ENCODE measurements at regions not wholly inside any gene's neighbourhood (a gene's known extent, or its start where the extent isn't known, plus 50 kb on each side); places are given as distances from the start of the nearest gene placed in this dataset.
A peak's percentile ranks its signal among the peaks of the same experiment; 100 is the strongest.

DNA sequence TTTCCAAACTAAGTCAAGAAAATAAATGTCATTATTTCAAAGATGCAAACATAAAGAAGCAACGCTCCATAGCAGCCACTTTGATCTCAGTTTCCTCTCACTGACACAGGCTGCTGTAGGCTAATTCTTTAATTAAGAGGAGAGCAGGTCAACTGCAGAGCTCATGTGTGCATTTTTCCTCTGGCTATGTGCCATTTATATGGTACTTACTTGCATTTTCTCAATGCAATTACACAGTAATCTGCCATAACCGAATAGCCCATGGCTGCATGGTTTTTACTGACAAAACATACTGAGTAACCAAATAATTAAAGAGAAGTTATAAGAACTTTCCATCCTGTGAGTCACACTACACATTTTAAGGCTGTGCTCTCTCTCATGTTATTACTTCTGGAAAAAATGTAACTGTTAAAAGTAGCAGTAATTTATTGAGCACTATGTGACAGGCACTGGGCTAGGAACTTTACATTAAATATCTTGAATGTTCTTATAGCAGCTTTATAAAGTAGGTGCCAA, 122.0 kb downstream of the ELAPOR2 start:
- Histone ChIP-seq H3K27ac (ENCODE audit: control insufficient read depth, insufficient read depth, low read length) (no peak overlapping the region), H3K9me1 (ENCODE audit: control insufficient read depth, extremely low read depth, insufficient read depth, low read length) (no peaks in the 10 kb centered on the region), H3K9me3 (ENCODE audit: control insufficient read depth, low read depth, low read length) (no peaks in the 10 kb centered on the region), H2AFZ (ENCODE audit: control insufficient read depth, low read length) (no peak overlapping the region), H4K20me1 (ENCODE audit: control insufficient read depth, extremely low read depth, insufficient read depth, low read length) (no peaks in the 10 kb centered on the region), H3K4me1 (ENCODE audit: control insufficient read depth, extremely low read depth, insufficient read depth, low read length) (peaks cover 2% of the 10 kb centered on the region), H3K4me3 (ENCODE audit: control insufficient read depth in 2 of 3, extremely low read depth in 1 of 3, insufficient read depth in 2 of 3, low read depth in 1 of 3, low read length in 3 of 3) (no peak overlapping the region), H3K36me3 (ENCODE audit: control insufficient read depth in 2 of 2, extremely low read depth in 1 of 2, insufficient read depth in 2 of 2, low read length in 2 of 2) (no peaks in the 10 kb centered on the region), H3K4me2 (ENCODE audit: control insufficient read depth, extremely low read depth, insufficient read depth, low read depth, low read length) (no peak overlapping the region), H3K9ac (ENCODE audit: control insufficient read depth, extremely low read depth, insufficient read depth, low read length) (no peak overlapping the region), H3K79me2 (ENCODE audit: control insufficient read depth, insufficient read depth, low read length) (no peaks in the 10 kb centered on the region), H3K27me3 (ENCODE audit: control insufficient read depth, extremely low read depth, insufficient read depth, low read length) (no peaks in the 10 kb centered on the region)
- FAIRE-seq = no peak
- no peak for DNase-seq (ENCODE audit: low read depth, low spot score)
- no peak for TF ChIP-seq EZH2 (IDR thresholded peaks at IDR 0.05; ENCODE audit: low read length)
- TF ChIP-seq, protein P1, sequence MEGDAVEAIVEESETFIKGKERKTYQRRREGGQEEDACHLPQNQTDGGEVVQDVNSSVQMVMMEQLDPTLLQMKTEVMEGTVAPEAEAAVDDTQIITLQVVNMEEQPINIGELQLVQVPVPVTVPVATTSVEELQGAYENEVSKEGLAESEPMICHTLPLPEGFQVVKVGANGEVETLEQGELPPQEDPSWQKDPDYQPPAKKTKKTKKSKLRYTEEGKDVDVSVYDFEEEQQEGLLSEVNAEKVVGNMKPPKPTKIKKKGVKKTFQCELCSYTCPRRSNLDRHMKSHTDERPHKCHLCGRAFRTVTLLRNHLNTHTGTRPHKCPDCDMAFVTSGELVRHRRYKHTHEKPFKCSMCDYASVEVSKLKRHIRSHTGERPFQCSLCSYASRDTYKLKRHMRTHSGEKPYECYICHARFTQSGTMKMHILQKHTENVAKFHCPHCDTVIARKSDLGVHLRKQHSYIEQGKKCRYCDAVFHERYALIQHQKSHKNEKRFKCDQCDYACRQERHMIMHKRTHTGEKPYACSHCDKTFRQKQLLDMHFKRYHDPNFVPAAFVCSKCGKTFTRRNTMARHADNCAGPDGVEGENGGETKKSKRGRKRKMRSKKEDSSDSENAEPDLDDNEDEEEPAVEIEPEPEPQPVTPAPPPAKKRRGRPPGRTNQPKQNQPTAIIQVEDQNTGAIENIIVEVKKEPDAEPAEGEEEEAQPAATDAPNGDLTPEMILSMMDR (optimal IDR thresholded peaks at IDR 0.05 in 1 of 3, IDR thresholded peaks at IDR 0.05 in 1 of 3, conservative IDR thresholded peaks at IDR 0.05 in 1 of 3; ENCODE audit: extremely low read depth in 1 of 3, insufficient read depth in 2 of 3, low read length in 3 of 3) = no peak
- dilution Hi-C loops (cut with MboI; ENCODE audit: extremely low pct_ligation_motif_present, low sequenced_read_pairs) = no loop called here

DNA sequence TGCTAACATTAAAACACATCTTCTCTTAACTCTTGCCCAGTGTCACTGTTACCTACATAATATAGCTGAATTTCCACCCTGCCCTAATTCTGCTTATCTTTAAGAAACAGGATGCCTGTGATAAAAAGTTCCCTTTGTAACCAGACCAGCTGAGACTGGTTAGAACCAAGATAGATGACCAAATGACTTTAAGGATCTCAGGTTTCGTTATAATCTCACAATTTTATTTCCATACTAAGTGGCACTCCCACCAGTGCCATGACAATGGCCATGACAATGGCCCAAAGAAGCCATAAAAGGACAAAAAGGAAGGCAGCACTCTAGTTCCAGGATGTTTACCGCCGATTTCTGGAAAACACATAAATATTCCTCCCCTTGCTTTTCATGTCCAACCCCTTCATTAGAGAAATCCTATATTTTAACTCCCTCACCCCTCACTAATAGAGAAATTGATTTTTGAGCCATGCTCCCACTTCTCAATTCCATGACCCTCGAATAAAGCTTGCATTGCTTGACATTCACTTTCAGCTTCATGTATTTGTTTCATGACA, 126.1 kb downstream of the ELAPOR2 start:
- Histone ChIP-seq H3K79me2 (ENCODE audit: control insufficient read depth, insufficient read depth, low read length) (no peaks in the 10 kb centered on the region), H3K4me2 (ENCODE audit: control insufficient read depth, extremely low read depth, insufficient read depth, low read depth, low read length) (no peak overlapping the region), H3K9ac (ENCODE audit: control insufficient read depth, extremely low read depth, insufficient read depth, low read length) (no peak overlapping the region), H3K9me3 (ENCODE audit: control insufficient read depth, low read depth, low read length) (no peaks in the 10 kb centered on the region), H3K27ac (ENCODE audit: control insufficient read depth, insufficient read depth, low read length) (no peak overlapping the region), H4K20me1 (ENCODE audit: control insufficient read depth, extremely low read depth, insufficient read depth, low read length) (no peaks in the 10 kb centered on the region), H2AFZ (ENCODE audit: control insufficient read depth, low read length) (no peak overlapping the region), H3K36me3 (ENCODE audit: control insufficient read depth in 2 of 2, extremely low read depth in 1 of 2, insufficient read depth in 2 of 2, low read length in 2 of 2) (no peaks in the 10 kb centered on the region), H3K27me3 (ENCODE audit: control insufficient read depth, extremely low read depth, insufficient read depth, low read length) (no peaks in the 10 kb centered on the region), H3K9me1 (ENCODE audit: control insufficient read depth, extremely low read depth, insufficient read depth, low read length) (no peaks in the 10 kb centered on the region), H3K4me3 (ENCODE audit: control insufficient read depth in 2 of 3, extremely low read depth in 1 of 3, insufficient read depth in 2 of 3, low read depth in 1 of 3, low read length in 3 of 3) (no peak overlapping the region), H3K4me1 (ENCODE audit: control insufficient read depth, extremely low read depth, insufficient read depth, low read length) (peaks cover 11% of the 10 kb centered on the region)
- DNase-seq (ENCODE audit: low read depth, low spot score) = no peak
- TF ChIP-seq, protein P1 (optimal IDR thresholded peaks at IDR 0.05 in 1 of 3, IDR thresholded peaks at IDR 0.05 in 1 of 3, conservative IDR thresholded peaks at IDR 0.05 in 1 of 3; ENCODE audit: extremely low read depth in 1 of 3, insufficient read depth in 2 of 3, low read length in 3 of 3) = no peak
- no peak for TF ChIP-seq EZH2 (IDR thresholded peaks at IDR 0.05; ENCODE audit: low read length)
- FAIRE-seq = peak; percentile 34
- dilution Hi-C loops (cut with MboI; ENCODE audit: extremely low pct_ligation_motif_present, low sequenced_read_pairs) = no loop called here
